Body of pancreas (tissue), 4 donors: ENCODE measurements at regions not wholly inside any gene's neighbourhood (a gene's known extent, or its start where the extent isn't known, plus 50 kb on each side); places are given as distances from the start of the nearest gene placed in this dataset.

Experiments
- ATAC-seq: fragments of 150-250 bp; one replicate; pipeline ENCODE4 v1.9.1; 2016
- DNase-seq, 4 donors: peaks; one replicate each; pipeline ENCODE4 v3.0.0-alpha.2; 2019
- H3K27ac ChIP-seq, 4 donors: fragments of 200-600 bp; sonication (generic); 1 replicate in 3 of 4; 2 replicates in 1 of 4; pipeline versions ENCODE4 v1.5.1 to v1.6.1; 2016 to 2019; ENCODE audit warnings: mild to moderate bottlenecking in 1 of 4, mixed read lengths in 1 of 4, moderate library complexity in 1 of 4
- H3K27me3 ChIP-seq, 2 donors: fragments of 200-600 bp; sonication (generic); one replicate each; pipeline ENCODE4 v1.6.0; 2016; ENCODE audit warnings: mild to moderate bottlenecking in 1 of 2
- H3K36me3 ChIP-seq, 2 donors: fragments of 200-600 bp; sonication (generic); replicated peaks in 1 of 2; 2 replicates each; pipeline ENCODE4 v1.5.1; 2016; ENCODE audit warnings: low read depth in 2 of 2; ENCODE audit not compliant: insufficient read depth in 1 of 2
- H3K4me1 ChIP-seq: fragments of 200-600 bp; sonication (generic); one replicate; pipeline ENCODE4 v1.6.0; 2016
- H3K4me3 ChIP-seq, 2 donors: fragments of 200-600 bp; sonication (generic); 1 replicate in 1 of 2; 2 replicates in 1 of 2; pipeline ENCODE4 v1.5.1; 2016 to 2019
- H3K9me3 ChIP-seq, 3 donors: fragments of 200-600 bp; sonication (generic); 1 replicate in 2 of 3; 2 replicates in 1 of 3; pipeline ENCODE4 v1.5.1; 2016
- CTCF ChIP-seq, 7 experiments: fragments of 450-650 bp in 4 of 7; fragments of 200-600 bp in 3 of 7; sonication (generic) in 3 of 7; IDR thresholded peaks; one replicate each; pipeline ENCODE4 v1.5.1; 2016 to 2019; ENCODE audit warnings: antibody characterized with exemption in 7 of 7
- POLR2A ChIP-seq, 3 donors: fragments of 450-650 bp; IDR thresholded peaks; one replicate each; pipeline ENCODE4 v1.6.1; 2016; ENCODE audit warnings: antibody characterized with exemption in 3 of 3, mild to moderate bottlenecking in 2 of 3
- WGBS, 2 donors: methylation state at CpG; one replicate each; pipeline ENCODE4 v1.1.5; 2017; 5-methylcytosine and 5-hydroxymethylcytosine counted together
- intact Hi-C: fragments of 100-400 bp; cut with DNase I; formaldehyde crosslinking; loops from one replicate; pipeline ENCODE4 v1.15.1; 2023

- Histone ChIP-seq H3K27ac (no peak overlapping the region), H3K9me3 (no peaks in the 10 kb centered on the region), H3K4me1 (no peaks in the 10 kb centered on the region), H3K4me3 (no peak overlapping the region), H3K27me3 (no peaks in the 10 kb centered on the region), H3K36me3 (no peaks in the 10 kb centered on the region)
- no peak for TF ChIP-seq POLR2A (IDR thresholded peaks at IDR 0.05)
- no peak for TF ChIP-seq CTCF (IDR thresholded peaks at IDR 0.05)
- intact Hi-C loops, result no loop called here
- DNase-seq, result no peak
- ATAC-seq, result no peak
- 49 to 53% methylated on average over 5 of the region's 5 CpGs for WGBS, 2 donors
These were observed 1796.5 kb upstream of the MIR17HG start for GRCh38 chr13:89550938-89551337.

GRCh38 chr13:89554801-89555200, 1792.7 kb upstream of the MIR17HG start:
- H3K27ac ChIP-seq, result no peak overlapping the region
- intact Hi-C loops, result no loop called here
- ATAC-seq, result no peak
- H3K36me3 ChIP-seq, result no peaks in the 10 kb centered on the region
- whole genome bisulfite sequencing, 2 donors, result 20 to 32% methylated on average over 1 of the region's 1 CpG
- no peak for TF ChIP-seq POLR2A (IDR thresholded peaks at IDR 0.05)
- H3K27me3 ChIP-seq, result no peaks in the 10 kb centered on the region
- DNase-seq, result no peak
- H3K4me1 ChIP-seq, result no peaks in the 10 kb centered on the region
- no peaks in the 10 kb centered on the region for H3K9me3 ChIP-seq
- no peak overlapping the region for H3K4me3 ChIP-seq

GRCh38 chr13:89565476-89566100, 1781.9 kb upstream of the MIR17HG start:
- Histone ChIP-seq H3K36me3 (no peaks in the 10 kb centered on the region), H3K27me3 (no peaks in the 10 kb centered on the region), H3K4me3 (no peak overlapping the region), H3K27ac (no peak overlapping the region), H3K9me3 (no peaks in the 10 kb centered on the region), H3K4me1 (no peaks in the 10 kb centered on the region)
- 79 to 82% methylated on average over 1 of the region's 1 CpG for WGBS, 2 donors
- intact Hi-C loops, result no loop called here
- no peak for DNase-seq
- no peak for ATAC-seq
- TF ChIP-seq POLR2A (IDR thresholded peaks at IDR 0.05) (no peak), CTCF (IDR thresholded peaks at IDR 0.05) (no peak)

- intact Hi-C loops, result no loop called here
- 71 to 77% methylated on average over 4 of the region's 4 CpGs for WGBS, 2 donors
These were observed 1780.5 kb upstream of the MIR17HG start for GRCh38 chr13:89567025-89567424.

GRCh38 chr13:89568276-89568675, 1779.2 kb upstream of the MIR17HG start:
- H3K36me3 ChIP-seq, result no peaks in the 10 kb centered on the region
- intact Hi-C loops, result no loop called here
- H3K27me3 ChIP-seq, result no peaks in the 10 kb centered on the region
- no peak for ATAC-seq
- no peak overlapping the region for H3K4me3 ChIP-seq
- 64 to 67% methylated on average over 2 of the region's 2 CpGs for WGBS, 2 donors
- DNase-seq, result no peak
- no peak for TF ChIP-seq POLR2A (IDR thresholded peaks at IDR 0.05)
- H3K4me1 ChIP-seq, result no peaks in the 10 kb centered on the region
- no peak overlapping the region for H3K27ac ChIP-seq
- H3K9me3 ChIP-seq, result no peaks in the 10 kb centered on the region

More at GRCh38 chr13:89567025-89567424, 1780.5 kb upstream of the MIR17HG start:
- TF ChIP-seq POLR2A (IDR thresholded peaks at IDR 0.05) (no peak), CTCF (IDR thresholded peaks at IDR 0.05) (no peak)
- Histone ChIP-seq H3K4me1 (no peaks in the 10 kb centered on the region), H3K27me3 (no peaks in the 10 kb centered on the region), H3K27ac (no peak overlapping the region), H3K36me3 (no peaks in the 10 kb centered on the region), H3K9me3 (no peaks in the 10 kb centered on the region), H3K4me3 (no peak overlapping the region)
- no peak for DNase-seq
- no peak for ATAC-seq

- H3K36me3 ChIP-seq, result no peaks in the 10 kb centered on the region
- no peaks in the 10 kb centered on the region for H3K9me3 ChIP-seq
- intact Hi-C loops, result no loop called here
- H3K4me3 ChIP-seq, result no peak overlapping the region
- H3K4me1 ChIP-seq, result no peaks in the 10 kb centered on the region
- no peaks in the 10 kb centered on the region for H3K27me3 ChIP-seq
- H3K27ac ChIP-seq, result no peak overlapping the region
- DNase-seq, result no peak
- no peak for ATAC-seq
- TF ChIP-seq POLR2A (IDR thresholded peaks at IDR 0.05) (no peak), CTCF (IDR thresholded peaks at IDR 0.05) (no peak)
- 34 to 70% methylated on average over 2 of the region's 2 CpGs for WGBS, 2 donors
These were observed 1778.7 kb upstream of the MIR17HG start for GRCh38 chr13:89568746-89569145.
